HG03442 (cell line): ENCODE measurements at regions not wholly inside any gene's neighbourhood (a gene's known extent, or its start where the extent isn't known, plus 50 kb on each side); places are given as distances from the start of the nearest gene placed in this dataset.

Experiments
- ATAC-seq: cut with Tn5 transposase; IDR thresholded peaks from one replicate; pipeline ENCODE4 v1.9.1; 2021; ENCODE audit warnings: mild to moderate bottlenecking, moderate library complexity; ENCODE audit not compliant: unreplicated experiment

DNA sequence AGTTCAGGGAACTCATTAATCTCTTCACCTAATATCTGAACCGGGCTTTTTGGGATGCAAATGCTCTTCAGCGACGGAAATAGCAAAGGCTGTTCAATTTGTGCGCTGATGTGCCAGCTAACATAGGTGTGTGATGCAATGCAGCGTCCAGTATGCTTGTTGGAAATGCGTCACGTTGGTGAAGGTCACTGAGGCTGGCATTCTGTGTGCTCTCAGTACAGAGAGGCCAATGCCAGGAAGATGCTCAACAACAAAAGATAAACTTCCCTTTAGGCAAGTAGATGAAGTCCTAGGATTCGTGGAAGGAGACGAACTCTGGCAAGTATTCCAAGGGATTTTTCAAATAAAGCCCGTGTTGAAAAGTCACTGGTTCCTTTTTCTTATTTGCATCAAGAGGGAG is 649.5 kb upstream of the MKI67 start:
- ATAC-seq, result no peak

GRCh38 chr10:128776673-128777252 is 650.5 kb upstream of the MKI67 start:
- ATAC-seq, result no peak

DNA sequence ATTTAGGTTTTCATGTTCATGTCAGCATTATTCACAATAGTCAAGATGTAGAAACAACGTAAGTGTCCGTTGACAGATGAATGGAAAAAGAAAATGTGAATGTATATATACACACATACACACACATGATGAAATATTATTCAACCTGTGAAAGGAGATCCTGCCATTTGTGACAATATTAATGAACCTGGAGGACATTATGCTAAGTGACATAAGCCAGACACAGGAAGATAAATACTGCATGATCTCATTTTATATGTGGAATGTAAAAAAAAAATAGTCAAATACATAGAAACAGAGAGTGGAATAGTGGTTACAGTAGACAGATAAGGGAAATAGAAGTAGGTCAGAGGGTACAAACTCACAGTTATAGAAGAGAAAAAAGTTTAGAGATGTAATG is 651.1 kb upstream of the MKI67 start:
- no peak for ATAC-seq

GRCh38 chr10:128779416-128779815 is 653.2 kb upstream of the MKI67 start:
- no peak for ATAC-seq

- no peak for ATAC-seq
Observed at GRCh38 chr10:128780156-128780761, 654.0 kb upstream of the MKI67 start.

DNA sequence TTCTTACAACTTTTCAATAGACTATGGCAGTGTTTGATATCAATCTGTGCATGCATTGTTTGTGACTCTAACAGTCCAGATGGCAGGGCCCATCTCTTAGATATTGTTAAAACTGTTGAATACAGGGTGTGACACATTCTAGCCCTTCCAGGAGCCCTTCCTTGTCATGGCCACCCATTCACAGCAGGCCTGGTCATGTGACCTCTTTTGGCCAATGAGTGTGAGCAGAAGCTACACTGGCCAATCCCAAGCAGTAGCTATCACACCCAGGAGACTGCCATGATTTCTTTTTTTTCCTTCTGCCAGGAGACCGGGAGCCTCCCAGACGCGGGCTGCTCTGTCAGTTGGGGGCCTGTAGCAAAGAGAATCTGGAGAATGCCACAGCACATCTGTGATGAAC is 655.4 kb upstream of the MKI67 start:
- ATAC-seq, result no peak

- ATAC-seq, result no peak
Observed at GRCh38 chr10:128784444-128784843, 658.2 kb upstream of the MKI67 start.

DNA sequence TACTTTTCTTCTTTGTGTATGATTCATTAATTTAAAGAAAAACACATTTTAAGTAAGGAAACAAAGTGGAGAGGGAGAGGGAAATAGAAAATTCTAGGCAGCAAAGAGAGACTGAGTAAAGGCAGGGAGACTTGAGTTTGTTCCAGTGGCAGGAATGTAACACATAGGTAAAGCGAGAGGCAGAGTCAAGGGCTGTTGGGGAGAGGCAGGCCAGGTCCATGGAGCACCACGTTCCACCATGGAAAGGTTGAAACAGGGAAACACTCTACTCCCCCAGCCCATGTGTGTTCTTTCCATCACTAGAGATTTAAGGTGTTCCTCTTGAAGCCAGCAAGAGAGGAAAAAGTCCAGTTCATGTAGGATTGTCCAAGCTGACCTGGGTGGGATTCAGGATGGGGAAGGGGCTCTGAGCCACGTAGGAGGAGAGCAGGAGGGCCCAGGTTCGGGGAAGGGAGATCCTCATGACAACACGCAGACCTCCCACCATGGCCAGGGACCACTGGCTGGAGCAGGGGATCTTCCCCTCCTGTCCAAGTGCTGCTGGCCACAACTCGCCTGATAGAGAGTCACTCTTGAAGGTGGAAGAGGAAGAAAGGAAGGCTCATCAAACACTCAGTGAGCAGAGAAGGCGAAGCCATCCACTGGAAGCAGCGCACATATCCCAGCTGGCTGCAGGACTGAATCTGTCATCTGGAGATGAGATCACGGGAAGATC is 666.4 kb upstream of the MKI67 start:
- ATAC-seq, result no peak

- ATAC-seq, result no peak
Observed at GRCh38 chr10:128793726-128794655, 667.8 kb upstream of the MKI67 start.

DNA sequence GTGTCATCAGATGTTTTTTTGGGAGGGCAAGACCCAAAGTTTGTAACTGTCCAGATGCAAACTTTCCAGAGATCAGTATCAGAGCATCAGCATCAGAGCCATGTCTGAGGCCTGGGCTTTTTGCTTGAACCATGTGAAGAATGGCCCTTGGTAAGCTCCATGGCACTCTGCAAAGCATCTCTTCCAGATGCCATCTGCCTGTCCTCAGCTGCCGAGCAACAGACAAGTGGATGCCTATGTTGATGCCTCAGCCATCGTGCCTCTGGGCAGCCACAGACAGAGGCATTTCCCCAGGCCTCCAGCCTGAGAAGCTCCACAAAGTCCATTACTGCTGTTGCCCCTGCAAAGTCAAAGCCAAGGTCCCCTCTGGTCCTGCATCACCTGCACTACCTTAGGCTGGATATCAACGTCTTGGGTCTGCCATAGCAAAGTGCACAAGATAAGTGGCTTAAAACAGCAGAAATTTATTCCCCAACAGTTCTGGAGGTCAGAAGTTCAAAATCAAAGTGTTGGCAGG is 670.2 kb upstream of the MKI67 start:
- no peak for ATAC-seq

- ATAC-seq, result no peak
Observed at GRCh38 chr10:128802062-128802461, 665.0 kb upstream of the MGMT start.

DNA sequence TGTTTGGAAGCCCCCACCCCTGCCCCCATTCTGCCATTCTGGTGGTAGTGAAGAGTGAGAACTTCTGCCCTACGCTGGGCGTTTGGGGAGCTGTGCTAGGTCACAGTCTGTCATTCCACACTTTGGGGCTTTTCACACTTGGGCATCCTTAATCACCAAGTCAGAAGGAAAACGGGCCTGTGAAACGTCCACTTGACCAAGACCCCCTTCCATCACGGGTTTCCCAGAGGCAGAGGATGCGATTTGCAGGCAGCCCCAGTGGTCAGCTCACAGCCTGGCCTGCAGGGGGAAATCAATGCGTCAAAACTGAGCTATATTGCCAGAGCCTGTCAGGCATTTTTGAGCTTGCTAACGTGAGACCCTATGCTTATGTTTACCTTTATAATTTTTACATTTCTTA is 663.3 kb upstream of the MGMT start:
- ATAC-seq, result no peak

GRCh38 chr10:128804411-128804810 is 662.6 kb upstream of the MGMT start:
- no peak for ATAC-seq

DNA sequence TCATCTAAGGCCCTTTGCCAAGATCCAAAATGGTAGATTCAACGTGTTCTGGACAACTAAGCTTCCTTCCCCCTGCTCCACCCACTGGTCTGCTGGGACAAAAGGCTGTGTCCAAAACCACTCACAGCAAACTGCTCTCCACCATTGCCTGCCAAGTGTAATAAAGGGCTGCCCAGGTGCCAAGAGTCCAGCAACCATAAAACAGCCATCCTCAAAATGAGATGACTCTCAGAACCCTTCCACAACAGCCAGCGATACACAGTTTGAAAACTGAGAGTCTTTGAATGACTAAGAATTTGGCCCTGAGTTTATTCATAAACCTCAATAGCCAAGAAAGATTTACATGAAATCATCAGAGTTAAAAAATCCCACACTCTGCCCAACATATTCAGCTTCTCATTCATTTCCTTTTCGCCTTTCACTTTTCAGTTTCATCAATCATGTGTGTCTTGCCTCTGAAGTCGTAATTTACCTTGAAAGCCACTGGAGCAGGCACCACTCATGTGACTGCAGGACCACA is 658.1 kb upstream of the MGMT start:
- peak; percentile 71 for ATAC-seq

- ATAC-seq, result no peak
Observed at GRCh38 chr10:128811511-128811910, 655.5 kb upstream of the MGMT start.

DNA sequence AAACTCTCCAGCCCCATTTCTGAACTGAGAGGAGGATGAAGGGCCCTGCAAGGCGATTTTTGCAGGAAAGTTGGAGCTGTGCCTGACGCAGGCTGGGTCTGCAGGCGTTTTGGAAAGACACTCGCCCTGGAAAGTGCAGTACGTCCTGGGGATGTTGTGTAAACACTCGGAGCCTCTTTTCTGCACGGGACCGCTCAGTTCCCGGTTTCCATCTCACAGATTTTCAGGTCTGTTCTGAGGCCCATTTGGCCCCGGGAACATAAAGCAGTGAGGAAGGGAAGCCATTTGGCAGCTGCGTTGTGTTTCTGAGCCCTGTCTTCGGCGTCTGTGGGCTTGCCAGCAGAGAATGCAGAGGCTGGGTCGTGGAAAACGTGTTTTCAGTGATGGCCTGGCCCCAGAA is 655.0 kb upstream of the MGMT start:
- ATAC-seq, result no peak

GRCh38 chr10:128813574-128813973 is 653.5 kb upstream of the MGMT start:
- no peak for ATAC-seq

- no peak for ATAC-seq
Observed at GRCh38 chr10:128814024-128814423, 653.0 kb upstream of the MGMT start.

DNA sequence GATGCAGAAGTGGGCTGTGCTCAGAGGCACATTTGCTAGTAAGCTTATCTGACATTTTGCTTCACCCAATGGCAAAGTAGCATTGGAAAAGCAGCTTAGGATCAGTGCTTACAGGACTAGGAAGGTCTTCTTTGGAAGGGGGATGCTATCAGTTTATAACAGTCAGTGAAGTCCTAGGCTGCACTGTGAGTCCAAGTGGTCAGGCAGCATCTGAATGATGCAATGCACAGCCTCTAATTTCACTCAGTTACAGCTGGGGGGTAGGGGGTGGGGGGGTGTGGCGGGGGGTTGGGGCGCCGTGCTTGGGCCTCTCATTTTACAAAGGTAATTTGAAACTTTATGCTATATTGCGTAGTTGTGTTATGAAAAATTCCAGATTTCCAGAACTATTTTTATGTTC is 652.3 kb upstream of the MGMT start:
- no peak for ATAC-seq

DNA sequence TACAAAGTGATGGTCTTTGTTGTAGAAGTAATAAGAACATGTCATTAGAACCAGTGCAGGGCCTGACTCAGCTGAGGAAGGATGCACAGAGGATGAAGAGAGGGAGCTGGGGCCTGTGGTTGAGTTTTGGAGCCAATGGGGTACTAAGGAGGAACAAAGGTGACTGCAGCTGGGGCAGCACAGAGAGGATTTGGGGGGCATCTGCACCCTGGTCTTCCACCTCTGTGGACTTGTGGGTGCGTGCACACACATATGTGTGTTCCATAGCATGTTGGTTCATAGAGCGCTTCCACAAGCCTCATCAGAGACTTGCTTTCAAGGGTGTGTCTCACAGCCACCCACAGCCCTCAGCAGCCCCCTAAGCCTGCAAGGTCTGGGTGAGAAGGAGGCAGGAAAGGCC is 650.3 kb upstream of the MGMT start:
- ATAC-seq, result no peak

- ATAC-seq, result no peak
Observed at GRCh38 chr10:128817636-128818035, 649.4 kb upstream of the MGMT start.
